CD4-positive, alpha-beta memory T cell (primary cell): ENCODE measurements at regions not wholly inside any gene's neighbourhood (a gene's known extent, or its start where the extent isn't known, plus 50 kb on each side); places are given as distances from the start of the nearest gene placed in this dataset.

ENCODE experiments used
- CTCF ChIA-PET: fragments of 350-600 bp; sonication (Branson Sonifier 250); formaldehyde crosslinking; loops from one replicate; lab custom pipeline; 2021; ENCODE audit warnings: inconsistent platforms; ENCODE audit not compliant: partially characterized antibody; lab: Charles Lee
- POLR2A ChIA-PET: fragments of 350-600 bp; sonication (Branson Sonifier 250); formaldehyde crosslinking; loops from one replicate; lab custom pipeline; 2021; ENCODE audit not compliant: partially characterized antibody; lab: Charles Lee
- DNase-seq, 5 donors: peaks; one replicate each; pipeline versions ENCODE4 v3.0.0 to v3.0.0-alpha.2; 2020 to 2022; ENCODE audit warnings: mixed read lengths in 1 of 5
- H3K27ac ChIP-seq: one replicate; pipeline ENCODE4 v1.7.0; 2013; ENCODE audit warnings: low read depth, low read length
- H3K27me3 ChIP-seq: 2 replicates; pipeline ENCODE4 v1.7.0; 2013; ENCODE audit warnings: mild to moderate bottlenecking, low read length, moderate library complexity; ENCODE audit not compliant: insufficient read depth
- H3K36me3 ChIP-seq: 2 replicates; pipeline ENCODE4 v1.7.0; 2013; ENCODE audit warnings: mild to moderate bottlenecking, low read length, moderate library complexity; ENCODE audit not compliant: insufficient read depth
- H3K4me1 ChIP-seq: 2 replicates; pipeline ENCODE4 v1.7.0; 2013; ENCODE audit warnings: mild to moderate bottlenecking, low read length, moderate library complexity; ENCODE audit not compliant: insufficient read depth
- H3K4me3 ChIP-seq, 2 donors: one replicate each; pipeline ENCODE4 v1.7.0; 2013; ENCODE audit warnings: low read length in 2 of 2, mild to moderate bottlenecking in 1 of 2
- H3K9me3 ChIP-seq, 2 donors: one replicate each; pipeline ENCODE4 v1.7.0; 2013; ENCODE audit warnings: low read length in 2 of 2, control low read depth in 1 of 2; ENCODE audit not compliant: control insufficient read depth in 1 of 2
- H3K27ac Mint-ChIP-seq, 7 donors: one replicate each; pipeline ENCODE4 v1.8.0; 2020 to 2021; ENCODE audit warnings: mixed read lengths in 7 of 7, mild to moderate bottlenecking in 6 of 7, inconsistent platforms in 3 of 7, moderate library complexity in 3 of 7
- H3K27me3 Mint-ChIP-seq, 2 donors: one replicate each; pipeline ENCODE4 v1.8.0; 2020 to 2021; ENCODE audit warnings: mixed read lengths in 2 of 2
- H3K36me3 Mint-ChIP-seq, 2 donors: one replicate each; pipeline ENCODE4 v1.8.0; 2020 to 2021; ENCODE audit warnings: mixed read lengths in 2 of 2, inconsistent platforms in 1 of 2, mild to moderate bottlenecking in 1 of 2
- H3K4me1 Mint-ChIP-seq, 4 donors: one replicate each; pipeline ENCODE4 v1.8.0; 2020 to 2021; ENCODE audit warnings: mixed read lengths in 4 of 4, mild to moderate bottlenecking in 1 of 4
- H3K4me3 Mint-ChIP-seq, 8 donors: one replicate each; pipeline ENCODE4 v1.8.0; 2020 to 2021; ENCODE audit warnings: mixed read lengths in 8 of 8, mild to moderate bottlenecking in 7 of 8, moderate library complexity in 6 of 8, inconsistent platforms in 3 of 8
- H3K9me3 Mint-ChIP-seq, 8 donors: one replicate each; pipeline ENCODE4 v1.8.0; 2020 to 2021; ENCODE audit warnings: mixed read lengths in 8 of 8, mild to moderate bottlenecking in 5 of 8, inconsistent platforms in 3 of 8, moderate library complexity in 1 of 8
- intact Hi-C: fragments of 100-400 bp; cut with micrococcal nuclease; formaldehyde crosslinking; loops from one replicate; pipeline ENCODE4 v1.15.1; 2023

GRCh38 chrX:7390441-7390840, 242.5 kb upstream of the PUDP start:
- no peaks in the 10 kb centered on the region for H3K4me1 Mint-ChIP-seq
- intact Hi-C loops, result no loop called here
- Histone ChIP-seq H3K27me3 (no peaks in the 10 kb centered on the region), H3K4me3 (no peak overlapping the region), H3K27ac (no peak overlapping the region), H3K4me1 (no peaks in the 10 kb centered on the region), H3K36me3 (no peaks in the 10 kb centered on the region), H3K9me3 (no peaks in the 10 kb centered on the region)
- no peaks in the 10 kb centered on the region for H3K36me3 Mint-ChIP-seq
- ChIA-PET POLR2A (no interaction called here), CTCF (no interaction called here)
- no peak overlapping the region for H3K27ac Mint-ChIP-seq
- no peaks in the 10 kb centered on the region for H3K27me3 Mint-ChIP-seq
- peaks cover 0 to 4% (median under 1%) of the 10 kb centered on the region in 8 donors for H3K9me3 Mint-ChIP-seq
- no peak overlapping the region for H3K4me3 Mint-ChIP-seq
- no peak for DNase-seq

GRCh38 chrX:7389576-7389975, 241.6 kb upstream of the PUDP start:
- H3K36me3 Mint-ChIP-seq, result no peaks in the 10 kb centered on the region
- H3K9me3 Mint-ChIP-seq, result peaks cover 0 to 4% (median 0%) of the 10 kb centered on the region in 8 donors
- H3K4me3 Mint-ChIP-seq, result no peak overlapping the region
- CTCF ChIA-PET, result no interaction called here
- H3K27me3 Mint-ChIP-seq, result no peaks in the 10 kb centered on the region
- Histone ChIP-seq H3K9me3 (no peaks in the 10 kb centered on the region), H3K4me1 (no peaks in the 10 kb centered on the region), H3K27ac (no peak overlapping the region), H3K27me3 (no peaks in the 10 kb centered on the region), H3K4me3 (no peak overlapping the region), H3K36me3 (no peaks in the 10 kb centered on the region)
- DNase-seq, result no peak
- intact Hi-C loops, result no loop called here
- no peaks in the 10 kb centered on the region for H3K4me1 Mint-ChIP-seq
- POLR2A ChIA-PET, result no interaction called here
- no peak overlapping the region for H3K27ac Mint-ChIP-seq

- CTCF ChIA-PET, result no interaction called here
Observed at GRCh38 chrX:7385131-7385530, 237.2 kb upstream of the PUDP start.

DNA sequence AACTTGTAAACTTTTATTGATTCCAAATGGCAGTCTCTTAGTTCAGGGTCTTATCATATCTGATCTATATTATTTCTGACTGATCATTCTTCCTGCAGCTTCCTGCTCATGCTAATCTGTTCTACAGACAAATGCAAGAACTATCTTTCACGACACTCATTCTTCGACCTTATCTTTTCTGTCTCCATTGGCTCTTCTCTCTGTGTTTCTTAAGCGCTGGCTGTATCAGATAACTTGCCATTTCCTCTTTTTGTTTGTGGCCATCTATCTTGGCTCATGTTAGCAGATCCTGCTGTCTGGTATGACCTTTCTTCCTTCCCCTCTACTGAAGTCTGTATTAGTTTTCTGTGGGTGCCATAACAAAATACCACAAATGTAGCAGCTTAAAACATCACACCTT, 230.5 kb upstream of the PUDP start:
- H3K27ac ChIP-seq, result no peak overlapping the region
- no peaks in the 10 kb centered on the region for H3K27me3 ChIP-seq
- H3K36me3 ChIP-seq, result no peaks in the 10 kb centered on the region
- no peak overlapping the region for H3K4me3 Mint-ChIP-seq
- no peaks in the 10 kb centered on the region for H3K36me3 Mint-ChIP-seq
- no peak overlapping the region for H3K27ac Mint-ChIP-seq
- intact Hi-C loops, result no loop called here
- no peaks in the 10 kb centered on the region for H3K4me1 ChIP-seq
- no peak for DNase-seq
- no peak overlapping the region for H3K4me3 ChIP-seq
- H3K9me3 Mint-ChIP-seq, result peaks cover 3 to 38% (median 11%) of the 10 kb centered on the region in 8 donors
- ChIA-PET CTCF (no interaction called here), POLR2A (no interaction called here)
- no peaks in the 10 kb centered on the region for H3K27me3 Mint-ChIP-seq
- H3K4me1 Mint-ChIP-seq, result no peaks in the 10 kb centered on the region
- H3K9me3 ChIP-seq, result no peaks in the 10 kb centered on the region

More at GRCh38 chrX:7385131-7385530, 237.2 kb upstream of the PUDP start:
- Histone ChIP-seq H3K4me1 (no peaks in the 10 kb centered on the region), H3K27me3 (no peaks in the 10 kb centered on the region), H3K4me3 (no peak overlapping the region), H3K36me3 (no peaks in the 10 kb centered on the region), H3K9me3 (no peaks in the 10 kb centered on the region), H3K27ac (no peak overlapping the region)
- Mint-ChIP-seq H3K27me3 (no peaks in the 10 kb centered on the region), H3K36me3 (no peaks in the 10 kb centered on the region), H3K27ac (no peak overlapping the region), H3K4me3 (no peak overlapping the region), H3K9me3 (peaks cover 0 to 4% (median 1%) of the 10 kb centered on the region in 8 donors), H3K4me1 (no peaks in the 10 kb centered on the region)
- POLR2A ChIA-PET, result no interaction called here
- DNase-seq, result no peak
- intact Hi-C loops, result no loop called here

DNA sequence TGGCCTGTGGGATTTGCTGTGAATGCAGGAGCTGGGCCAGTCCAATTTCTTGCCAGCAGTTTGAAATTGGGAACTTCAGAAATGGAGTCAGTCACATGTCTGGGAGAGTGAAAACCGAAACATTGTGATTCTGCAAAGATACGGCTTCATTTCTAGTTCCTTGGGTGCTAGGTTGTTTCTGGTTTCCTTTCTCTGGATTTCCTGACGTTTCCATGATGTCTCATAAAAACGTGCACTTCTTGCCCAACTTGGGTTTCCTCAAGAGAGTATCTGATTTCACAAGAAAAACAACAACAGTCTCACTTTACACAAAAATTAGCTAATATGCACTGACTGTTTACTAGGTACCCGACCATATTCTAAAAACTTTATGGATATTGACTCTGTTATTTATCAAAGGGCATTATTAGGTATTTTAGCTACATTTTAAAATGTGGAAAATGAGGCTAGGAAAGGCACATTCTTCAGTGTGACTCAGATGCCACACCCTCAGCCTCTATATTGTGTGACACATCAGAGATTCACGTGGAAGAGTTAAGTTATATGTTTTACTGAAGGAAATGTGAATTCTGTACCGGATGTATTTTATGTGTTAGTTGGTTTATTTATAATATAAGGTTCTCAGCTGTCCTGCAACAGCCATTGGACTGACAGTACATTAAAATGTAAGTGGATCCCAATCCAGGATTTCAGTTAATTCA, 225.0 kb upstream of the PUDP start:
- H3K27me3 ChIP-seq, result no peaks in the 10 kb centered on the region
- H3K27ac ChIP-seq, result no peak overlapping the region
- H3K27me3 Mint-ChIP-seq, result no peaks in the 10 kb centered on the region
- CTCF ChIA-PET, result no interaction called here
- H3K36me3 ChIP-seq, result no peaks in the 10 kb centered on the region
- H3K27ac Mint-ChIP-seq, result no peak overlapping the region
- H3K4me3 Mint-ChIP-seq, result no peak overlapping the region
- no peaks in the 10 kb centered on the region for H3K4me1 Mint-ChIP-seq
- peaks cover 0 to 34% (median 8%) of the 10 kb centered on the region in 8 donors for H3K9me3 Mint-ChIP-seq
- H3K9me3 ChIP-seq, result no peaks in the 10 kb centered on the region
- no peak for DNase-seq
- H3K36me3 Mint-ChIP-seq, result no peaks in the 10 kb centered on the region
- no peaks in the 10 kb centered on the region for H3K4me1 ChIP-seq
- POLR2A ChIA-PET, result no interaction called here
- intact Hi-C loops, result no loop called here
- H3K4me3 ChIP-seq, result no peak overlapping the region

- Histone ChIP-seq H3K36me3 (no peaks in the 10 kb centered on the region), H3K4me3 (no peak overlapping the region), H3K27ac (no peak overlapping the region), H3K4me1 (no peaks in the 10 kb centered on the region), H3K9me3 (no peaks in the 10 kb centered on the region), H3K27me3 (no peaks in the 10 kb centered on the region)
- DNase-seq, result no peak
- ChIA-PET CTCF (interaction anchor here (1.0 kb wide), 1 partner anchor 8 kb away, joined by 3 read pairs; no protein-coding TSS in a partner anchor), POLR2A (no interaction called here)
- H3K27ac Mint-ChIP-seq, result no peak overlapping the region
- H3K9me3 Mint-ChIP-seq, result peaks cover 0 to 3% (median 1%) of the 10 kb centered on the region in 8 donors
- intact Hi-C loops, result no loop called here
- no peaks in the 10 kb centered on the region for H3K4me1 Mint-ChIP-seq
- H3K4me3 Mint-ChIP-seq, result no peak overlapping the region
- no peaks in the 10 kb centered on the region for H3K36me3 Mint-ChIP-seq
- H3K27me3 Mint-ChIP-seq, result peaks cover 0 to 2% of the 10 kb centered on the region in 2 donors
Observed at GRCh38 chrX:7362111-7362510, 214.2 kb upstream of the PUDP start.

- H3K4me3 Mint-ChIP-seq, result no peak overlapping the region
- ChIA-PET CTCF (no interaction called here), POLR2A (no interaction called here)
- H3K9me3 Mint-ChIP-seq, result no peaks in the 10 kb centered on the region
- Histone ChIP-seq H3K27me3 (no peaks in the 10 kb centered on the region), H3K4me3 (no peak overlapping the region), H3K27ac (no peak overlapping the region), H3K4me1 (no peaks in the 10 kb centered on the region), H3K9me3 (no peaks in the 10 kb centered on the region), H3K36me3 (no peaks in the 10 kb centered on the region)
- no peak for DNase-seq
- no peak overlapping the region for H3K27ac Mint-ChIP-seq
- H3K4me1 Mint-ChIP-seq, result no peaks in the 10 kb centered on the region
- H3K27me3 Mint-ChIP-seq, result no peaks in the 10 kb centered on the region
- H3K36me3 Mint-ChIP-seq, result peaks cover 0 to 6% of the 10 kb centered on the region in 2 donors
- intact Hi-C loops, result no loop called here
Observed at GRCh38 chrX:7351926-7352325, 204.0 kb upstream of the PUDP start.
